ENCODE measurements at regions not wholly inside any gene's neighbourhood (a gene's known extent, or its start where the extent isn't known, plus 50 kb on each side); places are given as distances from the start of the nearest gene placed in this dataset.
"Not testable (repeated sequence)": the region's sequence is repeated elsewhere in the genome, so short reads cannot be mapped to it uniquely, and the experiment has no call there.

- TF ChIP-seq CTCF (IDR thresholded peaks at IDR 0.05; ENCODE audit: control extremely low read depth, extremely low read depth) = no peak
- H3K4me1 ChIP-seq (ENCODE audit: control insufficient read depth in 5 of 5, insufficient read depth in 5 of 5, low read length in 5 of 5) = peaks cover 0 to 13% (median 0%) of the 10 kb centered on the region in 5 donors
- no peak for DNase-seq
- no peaks in the 10 kb centered on the region for H3K27me3 ChIP-seq (ENCODE audit: control insufficient read depth in 3 of 3, insufficient read depth in 3 of 3, low read length in 2 of 3)
- WGBS, 2 donors = 91 to 95% methylated on average over 12 of the region's 12 CpGs
- no peak overlapping the region for H3K27ac ChIP-seq (ENCODE audit: low read depth in 1 of 2, low read length in 1 of 2)
- no peak overlapping the region for H3K4me3 ChIP-seq
- H3K9ac ChIP-seq (ENCODE audit: insufficient read depth in 1 of 2, low read length in 2 of 2) = no peak overlapping the region
- H3K36me3 ChIP-seq (ENCODE audit: control insufficient read depth in 4 of 4, insufficient read depth in 4 of 4, low read length in 4 of 4) = no peaks in the 10 kb centered on the region
- H3K9me3 ChIP-seq (ENCODE audit: control insufficient read depth in 4 of 4, insufficient read depth in 3 of 4, low read length in 3 of 4) = peaks cover 0 to 2% (median 0%) of the 10 kb centered on the region in 4 donors
- ATAC-seq (ENCODE audit: insufficient read depth, low FRiP score) = no peak
These were observed 355.4 kb upstream of the ZFHX3 start for GRCh38 chr16:73403291-73403690.

GRCh38 chr16:73400951-73401350 is 353.0 kb upstream of the ZFHX3 start:
- peaks cover 0 to 4% (median 0%) of the 10 kb centered on the region in 5 donors for H3K4me1 ChIP-seq (ENCODE audit: control insufficient read depth in 5 of 5, insufficient read depth in 5 of 5, low read length in 5 of 5)
- DNase-seq (no peak), ATAC-seq (ENCODE audit: insufficient read depth, low FRiP score) (no peak)
- H3K36me3 ChIP-seq (ENCODE audit: control insufficient read depth in 4 of 4, insufficient read depth in 4 of 4, low read length in 4 of 4) = no peaks in the 10 kb centered on the region
- H3K27me3 ChIP-seq (ENCODE audit: control insufficient read depth in 3 of 3, insufficient read depth in 3 of 3, low read length in 2 of 3) = no peaks in the 10 kb centered on the region
- H3K4me3 ChIP-seq = no peak overlapping the region
- no peak for TF ChIP-seq CTCF (IDR thresholded peaks at IDR 0.05; ENCODE audit: control extremely low read depth, extremely low read depth)
- peaks cover 0 to 2% (median 0%) of the 10 kb centered on the region in 4 donors for H3K9me3 ChIP-seq (ENCODE audit: control insufficient read depth in 4 of 4, insufficient read depth in 3 of 4, low read length in 3 of 4)
- no peak overlapping the region for H3K9ac ChIP-seq (ENCODE audit: insufficient read depth in 1 of 2, low read length in 2 of 2)
- 80 to 85% methylated on average over 10 of the region's 10 CpGs for WGBS, 2 donors
- H3K27ac ChIP-seq (ENCODE audit: low read depth in 1 of 2, low read length in 1 of 2) = no peak overlapping the region

- Histone ChIP-seq H3K9ac (ENCODE audit: insufficient read depth in 1 of 2, low read length in 2 of 2) (no peak overlapping the region), H3K4me3 (no peak overlapping the region), H3K36me3 (ENCODE audit: control insufficient read depth in 4 of 4, insufficient read depth in 4 of 4, low read length in 4 of 4) (no peaks in the 10 kb centered on the region), H3K27me3 (ENCODE audit: control insufficient read depth in 3 of 3, insufficient read depth in 3 of 3, low read length in 2 of 3) (no peaks in the 10 kb centered on the region), H3K4me1 (ENCODE audit: control insufficient read depth in 5 of 5, insufficient read depth in 5 of 5, low read length in 5 of 5) (peaks cover 0 to 2% (median 0%) of the 10 kb centered on the region in 5 donors), H3K9me3 (ENCODE audit: control insufficient read depth in 4 of 4, insufficient read depth in 3 of 4, low read length in 3 of 4) (no peaks in the 10 kb centered on the region), H3K27ac (ENCODE audit: low read depth in 1 of 2, low read length in 1 of 2) (no peak overlapping the region)
- ATAC-seq (ENCODE audit: insufficient read depth, low FRiP score) = no peak
- WGBS, 2 donors = 92 to 96% methylated on average over 5 of the region's 5 CpGs
- TF ChIP-seq CTCF (IDR thresholded peaks at IDR 0.05; ENCODE audit: control extremely low read depth, extremely low read depth) = no peak
- no peak for DNase-seq
These were observed 352.1 kb upstream of the ZFHX3 start for GRCh38 chr16:73399997-73400396.

GRCh38 chr16:73399486-73399885 is 351.6 kb upstream of the ZFHX3 start:
- ATAC-seq (ENCODE audit: insufficient read depth, low FRiP score) (no peak), DNase-seq (no peak)
- 89 to 96% methylated on average over 5 of the region's 5 CpGs for WGBS, 2 donors
- no peak overlapping the region for H3K4me3 ChIP-seq
- no peaks in the 10 kb centered on the region for H3K36me3 ChIP-seq (ENCODE audit: control insufficient read depth in 4 of 4, insufficient read depth in 4 of 4, low read length in 4 of 4)
- H3K27me3 ChIP-seq (ENCODE audit: control insufficient read depth in 3 of 3, insufficient read depth in 3 of 3, low read length in 2 of 3) = no peaks in the 10 kb centered on the region
- peaks cover 0 to 2% (median 0%) of the 10 kb centered on the region in 5 donors for H3K4me1 ChIP-seq (ENCODE audit: control insufficient read depth in 5 of 5, insufficient read depth in 5 of 5, low read length in 5 of 5)
- H3K9ac ChIP-seq (ENCODE audit: insufficient read depth in 1 of 2, low read length in 2 of 2) = no peak overlapping the region
- no peak for TF ChIP-seq CTCF (IDR thresholded peaks at IDR 0.05; ENCODE audit: control extremely low read depth, extremely low read depth)
- no peak overlapping the region for H3K27ac ChIP-seq (ENCODE audit: low read depth in 1 of 2, low read length in 1 of 2)
- no peaks in the 10 kb centered on the region for H3K9me3 ChIP-seq (ENCODE audit: control insufficient read depth in 4 of 4, insufficient read depth in 3 of 4, low read length in 3 of 4)

GRCh38 chr16:73398604-73399003 is 350.7 kb upstream of the ZFHX3 start:
- not testable (repeated sequence) for ATAC-seq (ENCODE audit: insufficient read depth, low FRiP score); H3K27me3 ChIP-seq (ENCODE audit: control insufficient read depth in 3 of 3, insufficient read depth in 3 of 3, low read length in 2 of 3); H3K27ac ChIP-seq (ENCODE audit: low read depth in 1 of 2, low read length in 1 of 2); H3K4me1 ChIP-seq (ENCODE audit: control insufficient read depth in 5 of 5, insufficient read depth in 5 of 5, low read length in 5 of 5); H3K9ac ChIP-seq (ENCODE audit: insufficient read depth in 1 of 2, low read length in 2 of 2); DNase-seq; H3K4me3 ChIP-seq; H3K9me3 ChIP-seq (ENCODE audit: control insufficient read depth in 4 of 4, insufficient read depth in 3 of 4, low read length in 3 of 4); H3K36me3 ChIP-seq (ENCODE audit: control insufficient read depth in 4 of 4, insufficient read depth in 4 of 4, low read length in 4 of 4)
- WGBS, 2 donors = 93 to 96% methylated on average over 1 of the region's 1 CpG

Measured in lung (tissue), 11 donors.